ENCODE measurements at regions not wholly inside any gene's neighbourhood (a gene's known extent, or its start where the extent isn't known, plus 50 kb on each side); places are given as distances from the start of the nearest gene placed in this dataset.

- no peak for TF ChIP-seq ZNF148 (tag by site-specific recombination; IDR thresholded peaks at IDR 0.05; ENCODE audit: borderline replicate concordance)
- TF ChIP-seq CTCF (tag by site-specific recombination; IDR thresholded peaks at IDR 0.05), result no peak
- TF ChIP-seq, protein P1, sequence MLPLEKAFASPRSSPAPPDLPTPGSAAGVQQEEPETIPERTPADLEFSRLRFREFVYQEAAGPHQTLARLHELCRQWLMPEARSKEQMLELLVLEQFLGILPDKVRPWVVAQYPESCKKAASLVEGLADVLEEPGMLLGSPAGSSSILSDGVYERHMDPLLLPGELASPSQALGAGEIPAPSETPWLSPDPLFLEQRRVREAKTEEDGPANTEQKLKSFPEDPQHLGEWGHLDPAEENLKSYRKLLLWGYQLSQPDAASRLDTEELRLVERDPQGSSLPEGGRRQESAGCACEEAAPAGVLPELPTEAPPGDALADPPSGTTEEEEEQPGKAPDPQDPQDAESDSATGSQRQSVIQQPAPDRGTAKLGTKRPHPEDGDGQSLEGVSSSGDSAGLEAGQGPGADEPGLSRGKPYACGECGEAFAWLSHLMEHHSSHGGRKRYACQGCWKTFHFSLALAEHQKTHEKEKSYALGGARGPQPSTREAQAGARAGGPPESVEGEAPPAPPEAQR (tag by site-specific recombination; IDR thresholded peaks at IDR 0.05), result no peak
Observed at GRCh38 chr21:38884440-38884839, 78.7 kb downstream of the ETS2 start (continued).

DNA sequence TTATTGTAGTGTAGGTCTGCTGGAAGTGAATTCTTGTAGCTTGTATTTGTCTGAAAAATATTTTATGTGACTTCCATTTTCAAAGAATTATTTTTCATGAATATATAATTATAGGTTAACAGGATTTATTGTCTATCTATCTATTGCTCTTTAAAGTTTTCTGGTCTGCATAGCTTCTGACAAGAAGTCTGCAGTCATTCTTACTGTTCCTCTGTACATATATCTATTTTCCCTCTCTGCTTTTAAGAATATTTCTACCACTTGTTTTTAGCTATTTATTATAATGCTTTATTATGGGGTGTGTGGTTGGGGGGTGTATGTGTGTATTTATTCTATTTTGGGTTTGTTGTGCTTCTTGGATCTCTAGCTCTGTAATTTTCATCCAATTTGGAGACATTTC lies 77.4 kb downstream of the ETS2 start:
- Histone ChIP-seq H3K4me3 (ENCODE audit: low read depth, low read length) (no peak overlapping the region), H3K27ac (ENCODE audit: extremely low read depth, low read depth, low read length) (no peak overlapping the region), H3K9me3 (ENCODE audit: control insufficient read depth, insufficient read depth, low read depth, low read length) (no peaks in the 10 kb centered on the region), H3K4me1 (ENCODE audit: control insufficient read depth, insufficient read depth, low read length) (no peaks in the 10 kb centered on the region), H3K36me3 (ENCODE audit: control insufficient read depth in 2 of 2, insufficient read depth in 1 of 2, low read length in 2 of 2) (no peaks in the 10 kb centered on the region)
- TF ChIP-seq ZNF324 (tag by site-specific recombination; IDR thresholded peaks at IDR 0.05) (no peak), ZNF549 (tag by site-specific recombination; IDR thresholded peaks at IDR 0.05) (no peak), ZNF132 (tag by site-specific recombination; IDR thresholded peaks at IDR 0.05; ENCODE audit: borderline replicate concordance) (no peak), HOXC10 (CRISPR knock-in tag; IDR thresholded peaks at IDR 0.05) (no peak), ZNF548 (tag by site-specific recombination; IDR thresholded peaks at IDR 0.05) (no peak), ZNF76 (tag by site-specific recombination; IDR thresholded peaks at IDR 0.05; ENCODE audit: borderline replicate concordance, low read depth) (no peak), SP3 (tag by site-specific recombination; IDR thresholded peaks at IDR 0.05) (no peak), ZNF148 (tag by site-specific recombination; IDR thresholded peaks at IDR 0.05; ENCODE audit: borderline replicate concordance) (no peak), ZSCAN30 (tag by site-specific recombination; IDR thresholded peaks at IDR 0.05) (no peak), GLI4 (tag by site-specific recombination; IDR thresholded peaks at IDR 0.05) (no peak)
- TF ChIP-seq, protein P2, sequence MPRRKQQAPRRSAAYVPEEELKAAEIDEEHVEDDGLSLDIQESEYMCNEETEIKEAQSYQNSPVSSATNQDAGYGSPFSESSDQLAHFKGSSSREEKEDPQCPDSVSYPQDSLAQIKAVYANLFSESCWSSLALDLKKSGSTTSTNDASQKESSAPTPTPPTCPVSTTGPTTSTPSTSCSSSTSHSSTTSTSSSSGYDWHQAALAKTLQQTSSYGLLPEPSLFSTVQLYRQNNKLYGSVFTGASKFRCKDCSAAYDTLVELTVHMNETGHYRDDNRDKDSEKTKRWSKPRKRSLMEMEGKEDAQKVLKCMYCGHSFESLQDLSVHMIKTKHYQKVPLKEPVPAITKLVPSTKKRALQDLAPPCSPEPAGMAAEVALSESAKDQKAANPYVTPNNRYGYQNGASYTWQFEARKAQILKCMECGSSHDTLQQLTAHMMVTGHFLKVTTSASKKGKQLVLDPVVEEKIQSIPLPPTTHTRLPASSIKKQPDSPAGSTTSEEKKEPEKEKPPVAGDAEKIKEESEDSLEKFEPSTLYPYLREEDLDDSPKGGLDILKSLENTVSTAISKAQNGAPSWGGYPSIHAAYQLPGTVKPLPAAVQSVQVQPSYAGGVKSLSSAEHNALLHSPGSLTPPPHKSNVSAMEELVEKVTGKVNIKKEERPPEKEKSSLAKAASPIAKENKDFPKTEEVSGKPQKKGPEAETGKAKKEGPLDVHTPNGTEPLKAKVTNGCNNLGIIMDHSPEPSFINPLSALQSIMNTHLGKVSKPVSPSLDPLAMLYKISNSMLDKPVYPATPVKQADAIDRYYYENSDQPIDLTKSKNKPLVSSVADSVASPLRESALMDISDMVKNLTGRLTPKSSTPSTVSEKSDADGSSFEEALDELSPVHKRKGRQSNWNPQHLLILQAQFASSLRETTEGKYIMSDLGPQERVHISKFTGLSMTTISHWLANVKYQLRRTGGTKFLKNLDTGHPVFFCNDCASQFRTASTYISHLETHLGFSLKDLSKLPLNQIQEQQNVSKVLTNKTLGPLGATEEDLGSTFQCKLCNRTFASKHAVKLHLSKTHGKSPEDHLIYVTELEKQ (tag by site-specific recombination; IDR thresholded peaks at IDR 0.05; ENCODE audit: borderline replicate concordance), result no peak
- TF ChIP-seq, protein P3, sequence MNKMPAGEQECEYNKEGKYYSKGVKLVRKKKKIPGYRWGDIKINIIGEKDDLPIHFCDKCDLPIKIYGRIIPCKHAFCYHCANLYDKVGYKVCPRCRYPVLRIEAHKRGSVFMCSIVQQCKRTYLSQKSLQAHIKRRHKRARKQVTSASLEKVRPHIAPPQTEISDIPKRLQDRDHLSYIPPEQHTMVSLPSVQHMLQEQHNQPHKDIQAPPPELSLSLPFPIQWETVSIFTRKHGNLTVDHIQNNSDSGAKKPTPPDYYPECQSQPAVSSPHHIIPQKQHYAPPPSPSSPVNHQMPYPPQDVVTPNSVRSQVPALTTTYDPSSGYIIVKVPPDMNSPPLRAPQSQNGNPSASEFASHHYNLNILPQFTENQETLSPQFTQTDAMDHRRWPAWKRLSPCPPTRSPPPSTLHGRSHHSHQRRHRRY (tag by site-specific recombination; IDR thresholded peaks at IDR 0.05), result no peak
- TF ChIP-seq, protein P4, sequence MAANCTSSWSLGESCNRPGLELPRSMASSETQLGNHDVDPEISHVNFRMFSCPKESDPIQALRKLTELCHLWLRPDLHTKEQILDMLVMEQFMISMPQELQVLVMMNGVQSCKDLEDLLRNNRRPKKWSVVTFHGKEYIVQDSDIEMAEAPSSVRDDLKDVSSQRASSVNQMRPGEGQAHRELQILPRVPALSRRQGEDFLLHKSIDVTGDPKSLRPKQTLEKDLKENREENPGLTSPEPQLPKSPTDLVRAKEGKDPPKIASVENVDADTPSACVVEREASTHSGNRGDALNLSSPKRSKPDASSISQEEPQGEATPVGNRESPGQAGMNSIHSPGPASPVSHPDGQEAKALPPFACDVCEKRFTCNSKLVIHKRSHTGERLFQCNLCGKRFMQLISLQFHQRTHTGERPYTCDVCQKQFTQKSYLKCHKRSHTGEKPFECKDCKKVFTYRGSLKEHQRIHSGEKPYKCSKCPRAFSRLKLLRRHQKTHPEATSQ (tag by site-specific recombination; IDR thresholded peaks at IDR 0.05), result no peak
- TF ChIP-seq, protein P5, sequence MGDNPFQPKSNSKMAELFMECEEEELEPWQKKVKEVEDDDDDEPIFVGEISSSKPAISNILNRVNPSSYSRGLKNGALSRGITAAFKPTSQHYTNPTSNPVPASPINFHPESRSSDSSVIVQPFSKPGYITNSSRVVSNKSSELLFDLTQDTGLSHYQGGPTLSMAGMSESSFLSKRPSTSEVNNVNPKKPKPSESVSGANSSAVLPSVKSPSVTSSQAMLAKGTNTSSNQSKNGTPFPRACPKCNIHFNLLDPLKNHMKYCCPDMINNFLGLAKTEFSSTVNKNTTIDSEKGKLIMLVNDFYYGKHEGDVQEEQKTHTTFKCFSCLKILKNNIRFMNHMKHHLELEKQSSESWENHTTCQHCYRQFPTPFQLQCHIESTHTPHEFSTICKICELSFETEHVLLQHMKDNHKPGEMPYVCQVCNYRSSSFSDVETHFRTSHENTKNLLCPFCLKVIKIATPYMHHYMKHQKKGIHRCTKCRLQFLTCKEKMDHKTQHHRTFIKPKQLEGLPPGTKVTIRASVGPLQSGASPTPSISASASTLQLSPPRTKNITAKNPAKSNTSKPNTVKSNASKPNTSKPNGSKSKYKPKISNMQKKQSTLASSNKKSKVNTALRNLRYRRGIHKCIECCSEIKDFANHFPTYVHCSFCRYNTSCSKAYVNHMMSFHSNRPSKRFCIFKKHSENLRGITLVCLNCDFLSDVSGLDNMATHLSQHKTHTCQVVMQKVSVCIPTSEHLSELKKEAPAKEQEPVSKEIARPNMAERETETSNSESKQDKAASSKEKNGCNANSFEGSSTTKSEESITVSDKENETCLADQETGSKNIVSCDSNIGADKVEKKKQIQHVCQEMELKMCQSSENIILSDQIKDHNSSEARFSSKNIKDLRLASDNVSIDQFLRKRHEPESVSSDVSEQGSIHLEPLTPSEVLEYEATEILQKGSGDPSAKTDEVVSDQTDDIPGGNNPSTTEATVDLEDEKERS (tag by site-specific recombination; IDR thresholded peaks at IDR 0.05), result no peak
- ChIA-PET POLR2A (no interaction called here), CTCF (interaction anchor here (0.7 kb wide), 1 partner anchor 149 kb away, joined by 3 read pairs; no protein-coding TSS in a partner anchor)
